ENCODE measurements at regions not wholly inside any gene's neighbourhood (a gene's known extent, or its start where the extent isn't known, plus 50 kb on each side); places are given as distances from the start of the nearest gene placed in this dataset.
"Not testable (repeated sequence)": the region's sequence is repeated elsewhere in the genome, so short reads cannot be mapped to it uniquely, and the experiment has no call there.

DNA sequence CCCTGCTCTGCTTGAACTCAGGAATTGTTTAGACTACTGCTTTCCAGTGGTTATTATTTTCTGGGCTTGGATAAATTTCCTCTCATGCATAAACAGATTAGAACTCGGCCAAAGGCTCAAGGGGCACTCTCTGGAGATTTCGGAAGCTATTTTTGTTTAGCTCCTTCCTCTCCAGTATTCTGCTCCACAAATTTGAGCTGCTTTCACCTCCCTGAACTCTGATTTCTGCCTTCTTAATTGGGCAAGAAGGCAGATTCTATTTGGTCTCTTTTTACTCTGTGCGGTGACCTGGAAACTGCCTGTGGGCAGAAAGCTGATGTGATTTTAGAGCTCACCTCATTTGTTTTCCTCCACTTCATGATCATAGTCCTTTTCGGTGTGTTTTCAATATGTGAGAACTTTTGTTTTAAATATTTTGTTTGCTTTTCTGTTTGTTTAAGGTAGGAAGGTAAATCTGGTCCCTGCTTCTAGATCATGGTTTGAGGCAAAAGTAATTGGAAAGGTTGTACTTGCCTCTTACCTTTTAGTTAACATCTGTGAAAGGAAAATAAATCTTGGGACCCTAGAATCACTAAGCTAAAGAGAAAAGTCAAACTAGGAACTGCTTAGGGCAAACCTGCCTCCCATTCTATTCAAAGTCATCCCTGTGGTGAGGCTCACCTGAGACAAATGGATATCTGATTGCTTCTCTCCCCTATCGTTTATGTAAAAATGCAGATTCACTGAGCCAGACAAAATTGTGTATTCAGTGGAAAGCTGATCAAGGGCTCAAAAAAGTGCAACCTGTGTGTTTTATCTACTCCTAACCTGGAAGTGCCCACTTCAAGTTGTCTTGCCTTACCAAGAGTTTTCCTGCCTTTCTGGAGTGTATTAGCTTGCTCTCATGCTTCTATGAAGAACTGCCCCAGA lies 714.7 kb upstream of the PCDH20 start:
- CTCF ChIA-PET: no interaction called here
- H3K36me3 Mint-ChIP-seq: no peaks in the 10 kb centered on the region
- DNase-seq: no peak

DNA sequence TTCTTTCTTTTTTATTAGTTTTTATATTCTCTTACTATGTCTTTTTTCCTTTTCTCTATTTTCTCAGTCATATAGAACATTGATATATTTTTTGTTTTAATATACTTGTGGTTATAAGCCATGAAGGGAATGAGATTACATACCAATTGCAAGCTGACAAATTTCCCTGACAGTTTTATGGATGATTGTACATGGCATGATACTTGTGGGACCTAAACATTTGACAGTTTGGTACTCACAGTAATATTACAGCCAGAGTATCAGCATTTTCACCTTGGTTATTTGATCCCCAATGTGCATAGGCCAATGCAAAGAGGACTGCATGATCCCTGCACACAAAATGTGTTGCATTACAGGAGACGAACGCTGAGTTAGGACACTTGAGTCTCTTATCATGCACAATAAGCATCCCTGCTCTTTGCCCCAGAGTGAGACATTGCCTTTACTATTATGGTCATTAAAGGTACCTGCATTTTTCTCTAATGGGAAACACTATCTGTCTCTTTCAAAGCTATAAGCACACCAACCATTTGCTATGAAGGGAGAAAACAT lies 713.4 kb upstream of the PCDH20 start:
- H3K27ac Mint-ChIP-seq: no peak overlapping the region
- H3K9me3 Mint-ChIP-seq: peaks cover 1% of the 10 kb centered on the region
- H3K4me1 Mint-ChIP-seq: no peaks in the 10 kb centered on the region
- no peak for DNase-seq
- H3K4me3 Mint-ChIP-seq: no peak overlapping the region
- CTCF ChIA-PET: no interaction called here
- H3K27me3 Mint-ChIP-seq: no peaks in the 10 kb centered on the region
- H3K36me3 Mint-ChIP-seq: no peaks in the 10 kb centered on the region

More for the DNA sequence above, 714.7 kb upstream of the PCDH20 start:
- no peaks in the 10 kb centered on the region for H3K4me1 Mint-ChIP-seq
- H3K27me3 Mint-ChIP-seq: no peaks in the 10 kb centered on the region
- H3K4me3 Mint-ChIP-seq: no peak overlapping the region
- H3K9me3 Mint-ChIP-seq: peaks cover 1% of the 10 kb centered on the region
- no peak overlapping the region for H3K27ac Mint-ChIP-seq

- CTCF ChIA-PET: no interaction called here
- Mint-ChIP-seq H3K9me3 (peaks cover 1% of the 10 kb centered on the region), H3K27ac (no peak overlapping the region), H3K36me3 (no peaks in the 10 kb centered on the region), H3K27me3 (no peaks in the 10 kb centered on the region), H3K4me1 (no peaks in the 10 kb centered on the region), H3K4me3 (no peak overlapping the region)
- DNase-seq: no peak
These were observed 710.8 kb upstream of the PCDH20 start for GRCh38 chr13:62126400-62126799.

DNA sequence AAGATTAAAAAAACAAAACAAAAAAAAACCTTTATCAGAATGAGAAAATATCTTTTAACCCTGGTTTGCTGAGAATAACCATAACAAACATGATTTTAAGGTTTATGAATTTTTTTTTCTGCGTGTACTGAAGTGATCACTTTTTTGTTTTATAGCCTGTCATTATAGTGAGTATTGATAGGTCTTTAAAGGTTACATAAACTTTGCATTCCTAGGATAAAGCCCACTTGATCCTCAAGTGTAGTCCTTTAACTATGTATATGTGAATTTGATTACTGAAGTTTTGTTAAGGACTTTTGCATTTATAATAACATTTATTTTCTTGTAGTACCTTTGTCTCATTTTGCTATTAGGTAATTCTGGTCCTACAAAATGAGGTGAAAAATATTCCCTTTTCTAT lies 709.8 kb upstream of the PCDH20 start:
- no peak overlapping the region for H3K4me3 Mint-ChIP-seq
- H3K27ac Mint-ChIP-seq: no peak overlapping the region
- H3K36me3 Mint-ChIP-seq: no peaks in the 10 kb centered on the region
- no peaks in the 10 kb centered on the region for H3K9me3 Mint-ChIP-seq
- H3K27me3 Mint-ChIP-seq: no peaks in the 10 kb centered on the region
- CTCF ChIA-PET: no interaction called here
- no peak for DNase-seq
- H3K4me1 Mint-ChIP-seq: no peaks in the 10 kb centered on the region

- Mint-ChIP-seq H3K4me3 (no peak overlapping the region), H3K27me3 (no peaks in the 10 kb centered on the region)
- CTCF ChIA-PET: no interaction called here
These were observed 707.8 kb upstream of the PCDH20 start for GRCh38 chr13:62123409-62123808.

GRCh38 chr13:62122434-62122833 lies 706.8 kb upstream of the PCDH20 start:
- no peak for DNase-seq
- Mint-ChIP-seq H3K27me3 (no peaks in the 10 kb centered on the region), H3K27ac (no peak overlapping the region), H3K36me3 (no peaks in the 10 kb centered on the region), H3K4me1 (no peaks in the 10 kb centered on the region), H3K9me3 (no peaks in the 10 kb centered on the region), H3K4me3 (no peak overlapping the region)
- CTCF ChIA-PET: no interaction called here

More at GRCh38 chr13:62123409-62123808, 707.8 kb upstream of the PCDH20 start:
- no peaks in the 10 kb centered on the region for H3K36me3 Mint-ChIP-seq
- H3K9me3 Mint-ChIP-seq: no peaks in the 10 kb centered on the region
- H3K4me1 Mint-ChIP-seq: no peaks in the 10 kb centered on the region
- no peak for DNase-seq
- H3K27ac Mint-ChIP-seq: no peak overlapping the region

DNA sequence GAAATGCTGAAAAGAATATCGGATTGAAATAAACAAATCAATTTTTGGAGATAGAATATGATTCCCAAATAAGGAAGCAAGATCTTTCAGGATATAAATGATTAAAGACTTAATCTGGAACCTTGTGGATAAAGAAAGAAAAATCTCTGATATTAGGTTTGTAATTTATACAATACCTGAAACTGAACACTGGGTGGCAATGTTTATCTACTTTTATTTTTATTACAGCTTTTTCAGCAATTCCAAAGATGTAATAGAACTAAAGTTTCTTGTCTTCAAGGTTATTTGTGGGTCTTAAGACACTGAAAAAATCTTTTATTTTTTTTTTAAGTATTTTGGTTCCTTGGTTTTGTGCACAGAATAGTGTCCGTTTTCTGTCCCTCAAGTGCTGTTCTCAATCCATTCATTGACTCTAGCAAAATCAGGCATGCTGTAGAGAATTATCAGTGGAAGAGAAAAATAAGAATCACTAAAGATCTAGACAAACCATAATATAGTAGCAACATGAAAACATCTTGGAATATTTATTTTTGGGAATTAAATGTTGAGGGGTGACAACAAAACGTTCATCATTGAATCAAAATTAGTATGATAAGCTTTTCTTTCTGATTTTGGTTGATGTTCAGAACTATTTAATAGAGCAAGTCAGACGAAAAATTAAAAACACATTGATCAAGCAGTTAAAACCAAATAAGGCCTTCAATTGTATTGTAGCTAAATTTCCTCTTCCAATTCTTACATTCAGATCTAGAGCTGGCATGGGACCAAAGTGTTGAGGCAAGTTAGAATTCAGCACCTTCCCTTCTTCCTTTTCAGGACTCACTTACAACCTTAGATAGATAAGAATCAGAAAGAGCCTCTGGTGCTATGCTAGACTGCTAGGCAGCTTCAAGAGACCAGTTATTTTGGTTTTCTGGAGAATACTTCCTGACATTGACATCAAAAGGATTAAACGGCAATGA lies 704.4 kb upstream of the PCDH20 start:
- CTCF ChIA-PET: interaction anchor here (0.7 kb wide), 1 partner anchor 113 kb away, joined by 3 read pairs; no protein-coding TSS in a partner anchor
- Mint-ChIP-seq H3K27ac (no peak overlapping the region), H3K4me1 (no peaks in the 10 kb centered on the region), H3K27me3 (no peaks in the 10 kb centered on the region), H3K4me3 (no peak overlapping the region), H3K9me3 (no peaks in the 10 kb centered on the region), H3K36me3 (no peaks in the 10 kb centered on the region)
- no peak for DNase-seq

DNA sequence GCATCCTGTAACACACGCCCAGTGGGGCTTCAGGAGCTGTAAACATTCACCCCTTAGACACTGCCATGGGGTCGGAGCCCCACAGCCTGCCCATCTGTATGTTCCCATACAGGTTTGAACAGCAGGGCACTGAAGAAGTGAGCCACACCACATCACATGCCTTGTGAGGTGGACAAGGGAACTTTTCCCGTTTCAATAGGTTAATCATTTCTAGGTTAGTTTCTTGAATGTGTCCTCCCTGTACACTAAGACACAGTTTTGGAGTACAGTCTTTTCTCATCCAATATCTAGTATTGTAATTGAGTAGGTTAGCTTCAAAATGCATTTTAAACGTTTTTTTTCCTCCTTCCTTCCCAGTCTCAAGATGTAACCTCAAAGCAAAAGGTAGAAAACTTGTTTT lies 700.2 kb upstream of the PCDH20 start:
- H3K27ac Mint-ChIP-seq: no peak overlapping the region
- no peaks in the 10 kb centered on the region for H3K36me3 Mint-ChIP-seq
- CTCF ChIA-PET: no interaction called here
- no peaks in the 10 kb centered on the region for H3K4me1 Mint-ChIP-seq
- no peaks in the 10 kb centered on the region for H3K27me3 Mint-ChIP-seq
- no peaks in the 10 kb centered on the region for H3K9me3 Mint-ChIP-seq
- no peak overlapping the region for H3K4me3 Mint-ChIP-seq
- no peak for DNase-seq

DNA sequence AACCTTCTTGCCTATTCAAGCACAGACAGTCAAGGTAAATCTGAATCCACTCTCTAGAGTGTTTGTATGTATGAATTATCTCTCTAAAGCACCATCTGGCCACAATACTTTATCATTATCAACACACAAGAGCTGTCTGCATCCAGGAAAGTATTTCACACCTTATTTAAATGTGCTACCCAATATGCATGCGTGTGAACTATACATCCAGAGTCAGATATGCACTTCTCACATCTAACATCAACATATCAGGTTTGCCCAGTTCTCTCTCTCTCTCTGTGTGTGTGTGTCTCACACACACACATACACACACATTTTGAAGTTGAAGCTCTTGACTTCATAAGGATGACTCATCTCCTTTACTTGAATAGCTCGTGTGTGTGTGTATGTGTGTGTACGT lies 697.5 kb upstream of the PCDH20 start:
- Mint-ChIP-seq H3K9me3 (no peaks in the 10 kb centered on the region), H3K27ac (no peak overlapping the region), H3K36me3 (no peaks in the 10 kb centered on the region), H3K4me1 (no peaks in the 10 kb centered on the region), H3K4me3 (no peak overlapping the region), H3K27me3 (no peaks in the 10 kb centered on the region)
- CTCF ChIA-PET: interaction anchor here (0.6 kb wide), 1 partner anchor 29 kb away, joined by 3 read pairs; no protein-coding TSS in a partner anchor
- no peak for DNase-seq

GRCh38 chr13:62110079-62110478 lies 694.4 kb upstream of the PCDH20 start:
- Mint-ChIP-seq H3K4me3 (no peak overlapping the region), H3K36me3 (no peaks in the 10 kb centered on the region), H3K27me3 (no peaks in the 10 kb centered on the region), H3K4me1 (no peaks in the 10 kb centered on the region), H3K9me3 (no peaks in the 10 kb centered on the region), H3K27ac (no peak overlapping the region)
- CTCF ChIA-PET: no interaction called here
- DNase-seq: no peak

DNA sequence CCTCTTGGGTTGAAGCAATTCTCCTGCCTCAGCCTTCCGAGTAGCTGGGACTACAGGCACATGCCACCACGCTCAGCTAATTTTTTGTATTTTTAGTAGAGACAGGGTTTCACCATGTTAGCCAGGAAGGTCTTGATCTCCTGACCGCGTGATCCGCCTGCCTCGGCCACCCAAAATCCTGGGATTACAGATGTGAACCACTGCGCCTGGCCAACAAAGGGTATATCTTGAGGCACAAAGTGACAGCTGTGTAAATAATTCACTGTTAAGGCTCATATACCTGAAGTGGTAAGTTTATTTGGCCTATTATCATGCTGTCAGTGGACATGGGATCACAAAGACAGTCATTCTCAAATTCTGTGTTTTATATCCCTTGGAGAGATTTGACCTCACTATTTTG lies 688.5 kb upstream of the PCDH20 start:
- H3K4me3 Mint-ChIP-seq, H3K27me3 Mint-ChIP-seq, H3K27ac Mint-ChIP-seq, H3K4me1 Mint-ChIP-seq, CTCF ChIA-PET, H3K9me3 Mint-ChIP-seq, H3K36me3 Mint-ChIP-seq, DNase-seq: not testable (repeated sequence)

DNA sequence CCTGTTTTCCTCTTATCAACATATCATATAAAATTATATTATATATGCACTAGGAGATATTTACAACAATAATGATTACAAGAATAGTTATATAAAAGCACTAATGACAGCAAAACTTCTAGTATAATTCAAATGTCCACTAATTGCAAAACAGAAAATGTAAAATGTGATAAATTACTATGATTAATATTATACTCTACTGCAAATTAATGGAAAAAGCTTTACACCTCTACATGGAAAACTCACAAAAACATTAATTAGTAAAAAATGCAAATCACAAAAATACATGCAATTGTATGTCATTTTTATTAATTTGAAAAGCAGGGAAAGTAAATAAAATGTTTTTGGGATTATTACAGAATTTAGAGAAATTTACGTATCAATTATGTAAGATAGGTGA lies 681.0 kb upstream of the PCDH20 start:
- Mint-ChIP-seq H3K9me3 (no peaks in the 10 kb centered on the region), H3K4me1 (no peaks in the 10 kb centered on the region), H3K4me3 (no peak overlapping the region)

GRCh38 chr13:62094932-62095331 lies 679.3 kb upstream of the PCDH20 start:
- Mint-ChIP-seq H3K9me3 (no peaks in the 10 kb centered on the region), H3K4me3 (no peak overlapping the region), H3K36me3 (no peaks in the 10 kb centered on the region), H3K27ac (no peak overlapping the region), H3K4me1 (no peaks in the 10 kb centered on the region), H3K27me3 (no peaks in the 10 kb centered on the region)
- no peak for DNase-seq
- CTCF ChIA-PET: no interaction called here

More for the DNA sequence above, 681.0 kb upstream of the PCDH20 start:
- H3K27me3 Mint-ChIP-seq: no peaks in the 10 kb centered on the region
- DNase-seq: no peak
- CTCF ChIA-PET: no interaction called here
- H3K27ac Mint-ChIP-seq: no peak overlapping the region
- no peaks in the 10 kb centered on the region for H3K36me3 Mint-ChIP-seq

DNA sequence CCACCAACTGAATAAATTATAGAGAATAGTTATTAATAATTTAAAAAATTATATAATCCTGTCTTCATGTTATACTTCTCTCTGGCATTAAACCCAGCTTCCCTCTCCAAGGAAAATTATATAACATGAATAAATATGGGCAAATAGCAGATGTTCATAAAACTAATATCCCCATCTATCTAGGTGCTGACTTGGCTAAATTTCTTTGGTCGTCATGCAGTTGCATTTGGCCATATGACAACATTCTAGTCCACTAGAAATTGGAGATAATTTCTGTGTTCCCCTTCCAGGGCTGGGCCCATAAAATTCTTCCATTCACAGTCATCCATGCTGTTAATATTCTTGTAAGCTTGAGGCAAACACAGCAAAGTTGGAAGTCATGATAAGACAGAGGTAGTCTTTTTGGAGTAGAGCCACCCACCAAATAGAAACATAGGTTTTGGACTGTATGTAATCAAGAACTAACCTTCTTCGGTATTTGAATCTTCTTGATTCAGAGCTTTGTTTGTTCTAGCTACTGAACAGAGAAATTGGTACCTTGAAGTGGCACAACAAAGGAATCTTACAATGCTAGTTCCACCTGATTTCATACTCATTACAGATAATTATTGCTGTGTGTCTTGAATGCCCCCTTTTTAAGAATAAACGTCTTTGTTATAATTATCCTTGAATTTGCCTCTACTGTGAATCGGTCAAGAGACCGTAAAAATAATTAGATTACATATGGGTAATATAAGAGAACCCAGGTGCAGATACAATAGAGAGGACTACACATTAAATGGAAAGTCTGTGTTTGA lies 678.5 kb upstream of the PCDH20 start:
- no peaks in the 10 kb centered on the region for H3K9me3 Mint-ChIP-seq
- no peaks in the 10 kb centered on the region for H3K36me3 Mint-ChIP-seq
- CTCF ChIA-PET: no interaction called here
- H3K27me3 Mint-ChIP-seq: no peaks in the 10 kb centered on the region
- no peak overlapping the region for H3K27ac Mint-ChIP-seq
- DNase-seq: no peak
- no peaks in the 10 kb centered on the region for H3K4me1 Mint-ChIP-seq
- no peak overlapping the region for H3K4me3 Mint-ChIP-seq

All from activated naive CD4-positive, alpha-beta T cell treated with anti-CD3 and anti-CD28 coated beads, Interleukin-2, amount 10 ng/mL, durations not matched to agents 7 days and 5 days (primary cell).